Caco-2 (cell line): ENCODE measurements at regions not wholly inside any gene's neighbourhood (a gene's known extent, or its start where the extent isn't known, plus 50 kb on each side); places are given as distances from the start of the nearest gene placed in this dataset.

ENCODE experiments used
- BruUV-seq: library from RNA; stranded (reverse); fragments of 400-500 nt; replicated peaks from 2 replicates; lab custom pipeline; 2021; lab: Mats Ljungman, UMichigan
- CTCF ChIA-PET: fragments of 300-600 bp; sonication (Branson Sonifier 250); formaldehyde crosslinking; loops from one replicate; lab custom pipeline; 2022; ENCODE audit warnings: antibody characterized with exemption; lab: Charles Lee
- POLR2A ChIA-PET: fragments of 300-600 bp; sonication (Branson Sonifier 250); formaldehyde crosslinking; loops from one replicate; lab custom pipeline; 2022; ENCODE audit warnings: antibody characterized with exemption; lab: Charles Lee
- DNase-seq, 2 experiments: peaks; one replicate each; pipeline versions ENCODE4 v3.0.0 to v3.0.0-alpha.2; 2020 to 2022
- H3K27me3 ChIP-seq: replicated peaks from 2 replicates; pipeline ENCODE4 v1.6.0; 2011; ENCODE audit warnings: low read length; ENCODE audit not compliant: control insufficient read depth, insufficient read depth
- H3K36me3 ChIP-seq: 2 replicates; pipeline ENCODE4 v1.5.1; 2011; ENCODE audit warnings: low read length; ENCODE audit not compliant: control insufficient read depth, insufficient read depth
- H3K4me1 ChIP-seq: fragments of 250-450 bp; sonication (Bioruptor Pico); 2 replicates; pipeline ENCODE4 v1.5.1; 2020; ENCODE audit warnings: mild to moderate bottlenecking
- H3K4me3 ChIP-seq: 2 replicates; pipeline ENCODE4 v1.5.1; 2011; ENCODE audit warnings: low read depth, mild to moderate bottlenecking, control low read depth, low read length
- H3K9me3 ChIP-seq: fragments of 250-450 bp; sonication (Bioruptor Pico); 2 replicates; pipeline ENCODE4 v1.5.1; 2020; ENCODE audit warnings: mild to moderate bottlenecking, moderate library complexity
- H3K27ac Mint-ChIP-seq: one replicate; pipeline ENCODE4 v1.8.0; 2022; ENCODE audit warnings: mixed read lengths; ENCODE audit not compliant: unreplicated experiment
- H3K27me3 Mint-ChIP-seq: one replicate; pipeline ENCODE4 v1.8.0; 2022; ENCODE audit warnings: mixed read lengths; ENCODE audit not compliant: insufficient read depth, unreplicated experiment
- H3K36me3 Mint-ChIP-seq: one replicate; pipeline ENCODE4 v1.8.0; 2022; ENCODE audit warnings: mild to moderate bottlenecking, mixed read lengths; ENCODE audit not compliant: insufficient read depth, unreplicated experiment
- H3K4me1 Mint-ChIP-seq: one replicate; pipeline ENCODE4 v1.8.0; 2022; ENCODE audit warnings: low read depth, mixed read lengths; ENCODE audit not compliant: unreplicated experiment
- H3K4me3 Mint-ChIP-seq: one replicate; pipeline ENCODE4 v1.8.0; 2022; ENCODE audit warnings: mild to moderate bottlenecking, moderate library complexity, mixed read lengths; ENCODE audit not compliant: unreplicated experiment
- H3K9me3 Mint-ChIP-seq: one replicate; pipeline ENCODE4 v1.8.0; 2022; ENCODE audit warnings: mixed read lengths; ENCODE audit not compliant: unreplicated experiment
- CTCF ChIP-seq, 2 experiments: fragments of 200-600 bp in 1 of 2; IDR thresholded peaks; 1 replicate in 1 of 2; 2 replicates in 1 of 2; pipeline versions ENCODE4 v1.5.1 to v1.8.0; 2011 to 2022; ENCODE audit warnings: antibody characterized with exemption in 1 of 2, control low read depth in 1 of 2, inconsistent platforms in 1 of 2, low read depth in 1 of 2, low read length in 1 of 2, mild to moderate bottlenecking in 1 of 2, moderate library complexity in 1 of 2; ENCODE audit not compliant: insufficient read depth in 1 of 2, severe bottlenecking in 1 of 2, unreplicated experiment in 1 of 2
- intact Hi-C: fragments of 100-400 bp; cut with micrococcal nuclease; formaldehyde crosslinking; loops from one replicate; pipeline ENCODE4 v1.10.0; 2022; ENCODE audit not compliant: unreplicated experiment

- Mint-ChIP-seq H3K4me1 (no peaks in the 10 kb centered on the region), H3K27me3 (no peaks in the 10 kb centered on the region), H3K27ac (no peak overlapping the region), H3K4me3 (no peak overlapping the region), H3K36me3 (no peaks in the 10 kb centered on the region), H3K9me3 (peaks cover 16% of the 10 kb centered on the region)
- intact Hi-C loops = no loop called here
- Histone ChIP-seq H3K27me3 (no peaks in the 10 kb centered on the region), H3K9me3 (peaks cover 7% of the 10 kb centered on the region; the same call in 1 of the 2 replicates), H3K36me3 (no peaks in the 10 kb centered on the region), H3K4me3 (no peak overlapping the region), H3K4me1 (no peaks in the 10 kb centered on the region; the same call in 1 of the 2 replicates)
- ChIA-PET POLR2A (no interaction called here), CTCF (no interaction called here)
- no peak for DNase-seq
- no TSS peak for BruUV-seq
- no peak for TF ChIP-seq CTCF (IDR thresholded peaks at IDR 0.05; ENCODE audit: insufficient read depth in 1 of 2, low read depth in 1 of 2, low read length in 1 of 2, severe bottlenecking in 1 of 2, unreplicated experiment in 1 of 2)
Observed at GRCh38 chr2:52501715-52502475, 1265.7 kb upstream of the CHAC2 start.

- TF ChIP-seq CTCF (IDR thresholded peaks at IDR 0.05; ENCODE audit: insufficient read depth in 1 of 2, low read depth in 1 of 2, low read length in 1 of 2, severe bottlenecking in 1 of 2, unreplicated experiment in 1 of 2) = no peak
- Histone ChIP-seq H3K9me3 (peaks cover 7% of the 10 kb centered on the region), H3K4me3 (no peak overlapping the region), H3K27me3 (no peaks in the 10 kb centered on the region), H3K4me1 (no peaks in the 10 kb centered on the region; the same call in 1 of the 2 replicates), H3K36me3 (no peaks in the 10 kb centered on the region)
- Mint-ChIP-seq H3K27me3 (no peaks in the 10 kb centered on the region), H3K27ac (no peak overlapping the region), H3K9me3 (peaks cover 16% of the 10 kb centered on the region), H3K4me1 (no peaks in the 10 kb centered on the region), H3K36me3 (no peaks in the 10 kb centered on the region), H3K4me3 (no peak overlapping the region)
- ChIA-PET CTCF (no interaction called here), POLR2A (no interaction called here)
- intact Hi-C loops = no loop called here
- no peak for DNase-seq
- BruUV-seq = no TSS peak
Observed at GRCh38 chr2:52500561-52500960, 1267.0 kb upstream of the CHAC2 start.

GRCh38 chr2:52498077-52498750 is 1269.4 kb upstream of the CHAC2 start:
- ChIA-PET POLR2A (no interaction called here), CTCF (no interaction called here)
- Histone ChIP-seq H3K9me3 (peaks cover 7% of the 10 kb centered on the region), H3K4me1 (no peaks in the 10 kb centered on the region; the same call in 1 of the 2 replicates), H3K27me3 (no peaks in the 10 kb centered on the region), H3K4me3 (no peak overlapping the region), H3K36me3 (no peaks in the 10 kb centered on the region)
- intact Hi-C loops = no loop called here
- no peak for TF ChIP-seq CTCF (IDR thresholded peaks at IDR 0.05; ENCODE audit: insufficient read depth in 1 of 2, low read depth in 1 of 2, low read length in 1 of 2, severe bottlenecking in 1 of 2, unreplicated experiment in 1 of 2)
- H3K9me3 Mint-ChIP-seq = peaks cover 16% of the 10 kb centered on the region
- H3K36me3 Mint-ChIP-seq = no peaks in the 10 kb centered on the region
- no peak overlapping the region for H3K27ac Mint-ChIP-seq
- no peaks in the 10 kb centered on the region for H3K4me1 Mint-ChIP-seq
- BruUV-seq = no TSS peak
- H3K27me3 Mint-ChIP-seq = no peaks in the 10 kb centered on the region
- DNase-seq = no peak
- no peak overlapping the region for H3K4me3 Mint-ChIP-seq
